ENCODE measurements at regions not wholly inside any gene's neighbourhood (a gene's known extent, or its start where the extent isn't known, plus 50 kb on each side); places are given as distances from the start of the nearest gene placed in this dataset.

- Histone ChIP-seq H3K9me3 (replicated peaks; ENCODE audit: control insufficient read depth, insufficient read depth, low read length) (no peaks in the 10 kb centered on the region), H3K27me3 (ENCODE audit: control insufficient read depth in 2 of 2, insufficient read depth in 2 of 2, low read length in 2 of 2) (no peaks in the 10 kb centered on the region), H3K4me2 (ENCODE audit: insufficient read depth, low read length) (no peak overlapping the region), H3K4me3 (replicated peaks in 1 of 3; ENCODE audit: insufficient read depth in 1 of 3, low read depth in 1 of 3, low read length in 3 of 3) (no peak overlapping the region), H4K20me1 (replicated peaks; ENCODE audit: control insufficient read depth, extremely low read depth, insufficient read depth, low read length) (no peaks in the 10 kb centered on the region), H3K9ac (replicated peaks; ENCODE audit: extremely low read depth, insufficient read depth, low read length) (no peak overlapping the region), H3K9me1 (replicated peaks; ENCODE audit: control insufficient read depth, extremely low read depth, insufficient read depth, low read length) (no peaks in the 10 kb centered on the region), H2AFZ (ENCODE audit: low read depth, low read length) (no peak overlapping the region), H3K27ac (ENCODE audit: insufficient read depth, low read depth, low read length) (no peak overlapping the region), H3K36me3 (ENCODE audit: control insufficient read depth in 2 of 2, extremely low read depth in 1 of 2, insufficient read depth in 2 of 2, low read length in 2 of 2) (no peaks in the 10 kb centered on the region), H3K79me2 (ENCODE audit: control insufficient read depth, insufficient read depth, low read length) (no peaks in the 10 kb centered on the region), H3K4me1 (ENCODE audit: control insufficient read depth, extremely low read depth, insufficient read depth, low read length) (no peaks in the 10 kb centered on the region)
- no peak for DNase-seq (ENCODE audit: low read depth, low spot score)
- ChIA-PET POLR2A (no interaction called here), CTCF (interaction anchor here (0.7 to 1.1 kb wide), 4 partner anchors 10 to 417 kb away, joined by 3 read pairs; no protein-coding TSS in a partner anchor)
- intact Hi-C loops (cut with micrococcal nuclease) (no loop called here), dilution Hi-C loops (cut with MboI; ENCODE audit: extremely low pct_ligation_motif_present, low sequenced_read_pairs) (no loop called here)
- TF ChIP-seq CTCF (IDR thresholded peaks at IDR 0.05; ENCODE audit: extremely low read depth in 1 of 2, insufficient read depth in 1 of 2, low read depth in 1 of 2, low read length in 2 of 2), result no peak
- no peak for TF ChIP-seq POLR2A (IDR thresholded peaks at IDR 0.05; ENCODE audit: low read depth, low read length)
- no peak for TF ChIP-seq FOS (IDR thresholded peaks at IDR 0.05; ENCODE audit: borderline replicate concordance, insufficient read depth, low read length)
- TF ChIP-seq MAX (IDR thresholded peaks at IDR 0.05; ENCODE audit: insufficient read depth, insufficient read length), result no peak
- TF ChIP-seq GATA2 (IDR thresholded peaks at IDR 0.05; ENCODE audit: insufficient read depth, insufficient read length, low read depth, low read length), result no peak
- no peak for TF ChIP-seq JUN (IDR thresholded peaks at IDR 0.05; ENCODE audit: borderline replicate concordance, insufficient read depth, insufficient read length, low read depth)
- TF ChIP-seq EZH2 (IDR thresholded peaks at IDR 0.05; ENCODE audit: borderline replicate concordance, low read depth, low read length, severe bottlenecking), result no peak
- no peak for TF ChIP-seq POLR2AphosphoS5 (IDR thresholded peaks at IDR 0.05; ENCODE audit: insufficient read depth, low read depth, low read length)
- TF ChIP-seq MYC (IDR thresholded peaks at IDR 0.05; ENCODE audit: low read depth, low read length), result no peak
- no peak for FAIRE-seq
- no TSS peak for BruUV-seq (replicated peaks)
Observed at GRCh38 chr10:4398602-4399001, 427.4 kb upstream of the AKR1E2 start.
